ENCODE measurements at regions not wholly inside any gene's neighbourhood (a gene's known extent, or its start where the extent isn't known, plus 50 kb on each side); places are given as distances from the start of the nearest gene placed in this dataset.

- TF ChIP-seq, protein P1, sequence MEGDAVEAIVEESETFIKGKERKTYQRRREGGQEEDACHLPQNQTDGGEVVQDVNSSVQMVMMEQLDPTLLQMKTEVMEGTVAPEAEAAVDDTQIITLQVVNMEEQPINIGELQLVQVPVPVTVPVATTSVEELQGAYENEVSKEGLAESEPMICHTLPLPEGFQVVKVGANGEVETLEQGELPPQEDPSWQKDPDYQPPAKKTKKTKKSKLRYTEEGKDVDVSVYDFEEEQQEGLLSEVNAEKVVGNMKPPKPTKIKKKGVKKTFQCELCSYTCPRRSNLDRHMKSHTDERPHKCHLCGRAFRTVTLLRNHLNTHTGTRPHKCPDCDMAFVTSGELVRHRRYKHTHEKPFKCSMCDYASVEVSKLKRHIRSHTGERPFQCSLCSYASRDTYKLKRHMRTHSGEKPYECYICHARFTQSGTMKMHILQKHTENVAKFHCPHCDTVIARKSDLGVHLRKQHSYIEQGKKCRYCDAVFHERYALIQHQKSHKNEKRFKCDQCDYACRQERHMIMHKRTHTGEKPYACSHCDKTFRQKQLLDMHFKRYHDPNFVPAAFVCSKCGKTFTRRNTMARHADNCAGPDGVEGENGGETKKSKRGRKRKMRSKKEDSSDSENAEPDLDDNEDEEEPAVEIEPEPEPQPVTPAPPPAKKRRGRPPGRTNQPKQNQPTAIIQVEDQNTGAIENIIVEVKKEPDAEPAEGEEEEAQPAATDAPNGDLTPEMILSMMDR (IDR thresholded peaks at IDR 0.05) = no peak
- no peak for TF ChIP-seq POLR2A (IDR thresholded peaks at IDR 0.05)
Observed at GRCh38 chr14:51534610-51535011, 117.1 kb upstream of the FRMD6 start.

Measured in adrenal gland (tissue), 5 donors.